Astrocyte (in vitro differentiated cells and primary cell): ENCODE measurements at regions not wholly inside any gene's neighbourhood (a gene's known extent, or its start where the extent isn't known, plus 50 kb on each side); places are given as distances from the start of the nearest gene placed in this dataset.

Source experiments
- CTCF ChIP-seq: IDR thresholded peaks from 2 replicates; pipeline ENCODE4 v1.5.1; 2011; ENCODE audit warnings: low read depth, mild to moderate bottlenecking, inconsistent platforms, low read length, moderate library complexity; ENCODE audit not compliant: insufficient read depth
- EZH2 ChIP-seq: IDR thresholded peaks from 2 replicates; pipeline ENCODE4 v1.6.1; 2012; ENCODE audit warnings: mild to moderate bottlenecking, low read length, inconsistent platforms; ENCODE audit not compliant: insufficient read depth

GRCh38 chr4:147219145-147219544 is 261.8 kb upstream of the EDNRA start:
- TF ChIP-seq EZH2 (no peak), CTCF (no peak)
